NCI-H748 (cell line): ENCODE measurements at regions not wholly inside any gene's neighbourhood (a gene's known extent, or its start where the extent isn't known, plus 50 kb on each side); places are given as distances from the start of the nearest gene placed in this dataset.
A peak's percentile ranks its signal among the peaks of the same experiment; 100 is the strongest.
"Not testable (repeated sequence)": the region's sequence is repeated elsewhere in the genome, so short reads cannot be mapped to it uniquely, and the experiment has no call there.

Experiments used
- DNase-seq: peaks from one replicate; lab custom pipeline; 2025; ENCODE audit not compliant: unreplicated experiment; lab: John Stamatoyannopoulos, UW

- DNase-seq, result peak; percentile 16
These were observed 537.1 kb downstream of the AJAP1 start for GRCh38 chr1:5191470-5191869.

- peak; percentile 46 for DNase-seq
These were observed 535.0 kb downstream of the AJAP1 start for GRCh38 chr1:5189384-5189783.

- peak; percentile 54 for DNase-seq
These were observed 511.4 kb downstream of the AJAP1 start for GRCh38 chr1:5165762-5166161.

GRCh38 chr1:5164158-5164557 is 509.7 kb downstream of the AJAP1 start:
- no peak for DNase-seq

GRCh38 chr1:5161372-5161771 is 507.0 kb downstream of the AJAP1 start:
- peak; percentile 20 for DNase-seq

GRCh38 chr1:5157175-5157574 is 502.8 kb downstream of the AJAP1 start:
- DNase-seq, result no peak

GRCh38 chr1:5156416-5157120 is 502.2 kb downstream of the AJAP1 start:
- DNase-seq, result no peak

- no peak for DNase-seq
These were observed 497.1 kb downstream of the AJAP1 start for GRCh38 chr1:5151511-5151910.

- DNase-seq, result no peak
These were observed 495.8 kb downstream of the AJAP1 start for GRCh38 chr1:5150191-5150590.

- no peak for DNase-seq
These were observed 493.4 kb downstream of the AJAP1 start for GRCh38 chr1:5147806-5148205.

GRCh38 chr1:5142389-5142788 is 488.0 kb downstream of the AJAP1 start:
- DNase-seq, result no peak

- DNase-seq, result no peak
These were observed 487.3 kb downstream of the AJAP1 start for GRCh38 chr1:5141750-5142149.

- DNase-seq, result no peak
These were observed 486.6 kb downstream of the AJAP1 start for GRCh38 chr1:5140962-5141361.

GRCh38 chr1:5140136-5140535 is 485.7 kb downstream of the AJAP1 start:
- peak; percentile 66 for DNase-seq

GRCh38 chr1:5129746-5130355 is 475.4 kb downstream of the AJAP1 start:
- DNase-seq, result no peak

- no peak for DNase-seq
These were observed 470.8 kb downstream of the AJAP1 start for GRCh38 chr1:5125208-5125607.

GRCh38 chr1:5120559-5120958 is 466.1 kb downstream of the AJAP1 start:
- DNase-seq, result no peak

GRCh38 chr1:5119366-5120234 is 465.2 kb downstream of the AJAP1 start:
- DNase-seq, result peak; percentile 32

- not testable (repeated sequence) for DNase-seq
These were observed 464.4 kb downstream of the AJAP1 start for GRCh38 chr1:5118771-5119170.

GRCh38 chr1:5118292-5118691 is 463.9 kb downstream of the AJAP1 start:
- DNase-seq, result not testable (repeated sequence)

- no peak for DNase-seq
These were observed 457.2 kb downstream of the AJAP1 start for GRCh38 chr1:5111581-5111980.

GRCh38 chr1:5110508-5110907 is 456.1 kb downstream of the AJAP1 start:
- no peak for DNase-seq
